ENCODE measurements at regions not wholly inside any gene's neighbourhood (a gene's known extent, or its start where the extent isn't known, plus 50 kb on each side); places are given as distances from the start of the nearest gene placed in this dataset.

DNA sequence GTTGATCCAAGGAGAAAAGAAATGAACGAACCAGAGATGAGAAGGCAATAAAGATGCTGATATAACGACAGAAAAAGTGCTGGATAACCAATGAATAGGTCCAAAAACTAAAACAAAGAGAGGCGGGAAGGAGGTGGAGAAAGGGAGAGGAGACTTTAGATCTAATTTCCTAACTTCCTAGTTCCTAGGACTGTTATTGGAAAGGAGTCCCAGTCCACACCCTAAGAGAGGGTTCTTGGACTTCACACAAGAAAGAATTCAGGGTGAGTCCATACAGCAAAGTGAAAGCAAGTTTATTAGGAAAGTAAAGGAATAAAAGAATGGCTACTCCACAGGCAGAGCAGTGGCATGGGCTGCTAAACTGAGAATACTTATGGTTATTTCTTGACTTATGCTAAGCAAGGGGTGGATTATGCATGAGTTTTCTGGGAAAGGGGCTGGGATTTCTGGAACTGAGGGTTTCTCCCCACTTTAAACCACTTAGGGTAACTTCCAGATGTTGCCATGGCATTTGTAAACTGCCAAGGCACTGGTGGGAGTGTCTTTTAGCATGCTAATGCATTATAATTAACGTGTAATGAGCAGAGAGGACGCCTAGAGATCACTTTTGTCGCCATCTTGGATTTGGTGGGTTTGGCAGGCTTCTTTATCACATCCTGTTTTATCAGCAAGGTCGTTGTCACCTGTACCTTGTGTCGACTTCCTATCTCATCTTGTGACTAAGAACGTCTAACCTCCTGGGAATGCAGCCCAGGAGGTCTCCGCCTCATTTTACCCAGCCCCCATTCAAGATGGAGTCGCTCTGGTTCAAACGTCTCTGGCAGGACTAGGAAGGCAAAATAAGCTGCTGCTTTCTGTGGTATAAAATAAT lies 60.9 kb upstream of the RBM24 start:
- TF ChIP-seq, protein P1, sequence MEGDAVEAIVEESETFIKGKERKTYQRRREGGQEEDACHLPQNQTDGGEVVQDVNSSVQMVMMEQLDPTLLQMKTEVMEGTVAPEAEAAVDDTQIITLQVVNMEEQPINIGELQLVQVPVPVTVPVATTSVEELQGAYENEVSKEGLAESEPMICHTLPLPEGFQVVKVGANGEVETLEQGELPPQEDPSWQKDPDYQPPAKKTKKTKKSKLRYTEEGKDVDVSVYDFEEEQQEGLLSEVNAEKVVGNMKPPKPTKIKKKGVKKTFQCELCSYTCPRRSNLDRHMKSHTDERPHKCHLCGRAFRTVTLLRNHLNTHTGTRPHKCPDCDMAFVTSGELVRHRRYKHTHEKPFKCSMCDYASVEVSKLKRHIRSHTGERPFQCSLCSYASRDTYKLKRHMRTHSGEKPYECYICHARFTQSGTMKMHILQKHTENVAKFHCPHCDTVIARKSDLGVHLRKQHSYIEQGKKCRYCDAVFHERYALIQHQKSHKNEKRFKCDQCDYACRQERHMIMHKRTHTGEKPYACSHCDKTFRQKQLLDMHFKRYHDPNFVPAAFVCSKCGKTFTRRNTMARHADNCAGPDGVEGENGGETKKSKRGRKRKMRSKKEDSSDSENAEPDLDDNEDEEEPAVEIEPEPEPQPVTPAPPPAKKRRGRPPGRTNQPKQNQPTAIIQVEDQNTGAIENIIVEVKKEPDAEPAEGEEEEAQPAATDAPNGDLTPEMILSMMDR (IDR thresholded peaks at IDR 0.05) = no peak
- no peak for TF ChIP-seq POLR2AphosphoS5 (IDR thresholded peaks at IDR 0.05)
